Gastroesophageal sphincter (tissue), 4 donors: ENCODE measurements at regions not wholly inside any gene's neighbourhood (a gene's known extent, or its start where the extent isn't known, plus 50 kb on each side); places are given as distances from the start of the nearest gene placed in this dataset.

ENCODE experiments used
- ATAC-seq: fragments of 150-250 bp; one replicate; pipeline ENCODE4 v1.9.1; 2016; ENCODE audit warnings: mild to moderate bottlenecking, moderate library complexity
- H3K27ac ChIP-seq, 4 donors: fragments of 200-600 bp; sonication (generic) in 3 of 4; 1 replicate in 3 of 4; 2 replicates in 1 of 4; pipeline ENCODE4 v1.5.1; 2016 to 2019
- H3K27me3 ChIP-seq: fragments of 200-600 bp; sonication (generic); one replicate; pipeline ENCODE4 v1.5.1; 2019
- H3K36me3 ChIP-seq, 2 donors: fragments of 200-600 bp; sonication (generic); one replicate each; pipeline ENCODE4 v1.5.1; 2019; ENCODE audit warnings: control low read depth in 1 of 2
- H3K4me1 ChIP-seq, 3 donors: fragments of 200-600 bp; sonication (generic); 1 replicate in 2 of 3; 2 replicates in 1 of 3; pipeline ENCODE4 v1.5.1; 2016 to 2019; ENCODE audit warnings: control low read depth in 2 of 3
- H3K4me3 ChIP-seq, 2 donors: fragments of 200-600 bp; sonication (generic); one replicate each; pipeline ENCODE4 v1.5.1; 2019; ENCODE audit warnings: mild to moderate bottlenecking in 1 of 2, moderate library complexity in 1 of 2
- H3K9me3 ChIP-seq, 3 donors: fragments of 200-600 bp; sonication (generic); one replicate each; pipeline ENCODE4 v1.5.1; 2017 to 2019; ENCODE audit warnings: control low read depth in 2 of 3
- EP300 ChIP-seq: sonication (generic); formaldehyde crosslinking; IDR thresholded peaks from one replicate; pipeline ENCODE4 v1.6.1; 2017; ENCODE audit warnings: antibody characterized with exemption, mild to moderate bottlenecking
- POLR2A ChIP-seq, 2 donors: fragments of 450-650 bp; IDR thresholded peaks; one replicate each; pipeline ENCODE4 v1.6.1; 2017; ENCODE audit warnings: antibody characterized with exemption in 2 of 2, mild to moderate bottlenecking in 2 of 2, moderate library complexity in 1 of 2
- POLR2AphosphoS5 ChIP-seq: sonication (generic); formaldehyde crosslinking; IDR thresholded peaks from one replicate; pipeline ENCODE4 v1.6.1; 2017; ENCODE audit warnings: antibody characterized with exemption
- WGBS, 2 donors: methylation state at CpG; one replicate each; pipeline ENCODE4 v1.1.5; 2018; ENCODE audit warnings: low coverage in 1 of 2; 5-methylcytosine and 5-hydroxymethylcytosine counted together
- TF ChIP-seq, protein P1 (sequence below), 4 experiments: fragments of 200-600 bp in 2 of 4; fragments of 450-650 bp in 2 of 4; sonication (generic) in 1 of 4; IDR thresholded peaks; one replicate each; pipeline ENCODE4 v1.5.1; 2017 to 2019; ENCODE audit warnings: antibody characterized with exemption in 4 of 4, mild to moderate bottlenecking in 2 of 4, moderate library complexity in 2 of 4

DNA sequence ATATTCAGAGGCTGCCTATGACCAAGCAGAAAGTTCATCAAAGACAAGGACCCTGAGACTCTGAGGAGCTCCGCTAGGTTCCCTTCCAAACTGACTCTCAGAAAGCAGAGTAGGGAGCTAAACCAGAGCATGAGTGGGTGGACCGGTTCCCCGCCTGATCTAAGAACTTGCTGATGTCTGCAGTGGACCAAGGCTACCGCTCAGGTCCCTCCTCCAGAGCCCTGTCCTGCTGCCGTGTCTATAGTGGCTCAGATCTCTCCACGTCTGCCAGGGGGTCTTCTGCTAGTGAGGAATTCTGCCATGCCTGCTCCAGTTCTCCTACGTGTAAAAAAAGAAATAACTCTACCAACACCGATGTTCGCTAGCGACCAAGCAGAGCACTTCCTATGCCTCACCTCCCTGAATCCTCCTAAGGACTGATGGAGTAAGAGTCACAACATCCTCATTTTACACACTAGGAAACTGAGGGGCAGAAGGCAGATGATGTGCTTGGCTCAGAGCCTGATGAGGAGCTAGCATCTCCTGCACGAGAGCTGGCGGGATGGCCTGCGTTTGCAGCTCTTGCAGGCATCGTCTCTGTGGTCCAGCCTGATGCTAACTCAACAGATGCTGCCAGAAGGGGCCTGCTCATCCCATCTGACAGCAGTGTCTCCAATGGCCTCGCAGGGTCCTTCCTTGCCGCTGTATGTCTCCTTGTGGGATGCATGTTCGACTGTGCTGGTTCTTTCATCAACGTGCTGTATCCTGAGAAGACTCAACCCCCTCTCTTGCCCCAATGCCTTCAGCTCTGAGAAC is 265.5 kb downstream of the C16orf95 start:
- H3K4me1 ChIP-seq = no peaks in the 10 kb centered on the region
- no peaks in the 10 kb centered on the region for H3K36me3 ChIP-seq
- ATAC-seq = no peak
- H3K9me3 ChIP-seq = peaks cover 0 to 9% (median 0%) of the 10 kb centered on the region in 3 donors
- H3K27me3 ChIP-seq = peaks cover 87% of the 10 kb centered on the region
- H3K27ac ChIP-seq = no peak overlapping the region
- TF ChIP-seq POLR2A (IDR thresholded peaks at IDR 0.05) = no peak
- no peak for TF ChIP-seq POLR2AphosphoS5
- TF ChIP-seq, protein P1, sequence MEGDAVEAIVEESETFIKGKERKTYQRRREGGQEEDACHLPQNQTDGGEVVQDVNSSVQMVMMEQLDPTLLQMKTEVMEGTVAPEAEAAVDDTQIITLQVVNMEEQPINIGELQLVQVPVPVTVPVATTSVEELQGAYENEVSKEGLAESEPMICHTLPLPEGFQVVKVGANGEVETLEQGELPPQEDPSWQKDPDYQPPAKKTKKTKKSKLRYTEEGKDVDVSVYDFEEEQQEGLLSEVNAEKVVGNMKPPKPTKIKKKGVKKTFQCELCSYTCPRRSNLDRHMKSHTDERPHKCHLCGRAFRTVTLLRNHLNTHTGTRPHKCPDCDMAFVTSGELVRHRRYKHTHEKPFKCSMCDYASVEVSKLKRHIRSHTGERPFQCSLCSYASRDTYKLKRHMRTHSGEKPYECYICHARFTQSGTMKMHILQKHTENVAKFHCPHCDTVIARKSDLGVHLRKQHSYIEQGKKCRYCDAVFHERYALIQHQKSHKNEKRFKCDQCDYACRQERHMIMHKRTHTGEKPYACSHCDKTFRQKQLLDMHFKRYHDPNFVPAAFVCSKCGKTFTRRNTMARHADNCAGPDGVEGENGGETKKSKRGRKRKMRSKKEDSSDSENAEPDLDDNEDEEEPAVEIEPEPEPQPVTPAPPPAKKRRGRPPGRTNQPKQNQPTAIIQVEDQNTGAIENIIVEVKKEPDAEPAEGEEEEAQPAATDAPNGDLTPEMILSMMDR (IDR thresholded peaks at IDR 0.05) = no peak
- TF ChIP-seq EP300 = no peak
- WGBS, 2 donors = 80% methylated on average over 8 of the region's 18 CpGs; no CpG with 5 or more reads in 1 of the 2 donors
- H3K4me3 ChIP-seq = no peak overlapping the region

DNA sequence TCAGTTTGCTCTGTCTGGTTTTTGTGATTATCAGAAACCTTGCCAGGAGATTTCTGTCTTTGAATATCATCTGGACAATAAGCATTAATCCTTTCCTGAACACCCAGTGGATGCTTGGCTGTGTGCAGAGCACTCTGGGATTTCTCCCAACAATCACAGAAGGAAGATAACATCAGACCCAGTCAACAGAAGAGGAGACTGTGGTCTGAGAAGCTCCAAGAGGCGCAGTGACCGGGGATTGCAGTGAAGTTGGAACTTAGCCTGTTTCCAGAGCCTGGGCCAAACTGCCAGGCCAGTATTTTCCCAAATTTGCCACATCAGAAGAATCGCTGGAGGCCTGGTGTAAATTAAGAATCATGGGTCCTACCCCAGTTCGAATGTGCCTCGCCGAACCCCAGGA is 264.7 kb downstream of the C16orf95 start:
- ATAC-seq = no peak
- Histone ChIP-seq H3K4me1 (no peaks in the 10 kb centered on the region), H3K27me3 (peaks cover 87% of the 10 kb centered on the region), H3K27ac (no peak overlapping the region), H3K4me3 (no peak overlapping the region), H3K9me3 (peaks cover 0 to 9% (median 0%) of the 10 kb centered on the region in 3 donors), H3K36me3 (no peaks in the 10 kb centered on the region)
- TF ChIP-seq, protein P1 (IDR thresholded peaks at IDR 0.05) = no peak
- no peak for TF ChIP-seq POLR2A (IDR thresholded peaks at IDR 0.05)
- WGBS, 2 donors = 53% methylated on average over 5 of the region's 6 CpGs; no CpG with 5 or more reads in 1 of the 2 donors

DNA sequence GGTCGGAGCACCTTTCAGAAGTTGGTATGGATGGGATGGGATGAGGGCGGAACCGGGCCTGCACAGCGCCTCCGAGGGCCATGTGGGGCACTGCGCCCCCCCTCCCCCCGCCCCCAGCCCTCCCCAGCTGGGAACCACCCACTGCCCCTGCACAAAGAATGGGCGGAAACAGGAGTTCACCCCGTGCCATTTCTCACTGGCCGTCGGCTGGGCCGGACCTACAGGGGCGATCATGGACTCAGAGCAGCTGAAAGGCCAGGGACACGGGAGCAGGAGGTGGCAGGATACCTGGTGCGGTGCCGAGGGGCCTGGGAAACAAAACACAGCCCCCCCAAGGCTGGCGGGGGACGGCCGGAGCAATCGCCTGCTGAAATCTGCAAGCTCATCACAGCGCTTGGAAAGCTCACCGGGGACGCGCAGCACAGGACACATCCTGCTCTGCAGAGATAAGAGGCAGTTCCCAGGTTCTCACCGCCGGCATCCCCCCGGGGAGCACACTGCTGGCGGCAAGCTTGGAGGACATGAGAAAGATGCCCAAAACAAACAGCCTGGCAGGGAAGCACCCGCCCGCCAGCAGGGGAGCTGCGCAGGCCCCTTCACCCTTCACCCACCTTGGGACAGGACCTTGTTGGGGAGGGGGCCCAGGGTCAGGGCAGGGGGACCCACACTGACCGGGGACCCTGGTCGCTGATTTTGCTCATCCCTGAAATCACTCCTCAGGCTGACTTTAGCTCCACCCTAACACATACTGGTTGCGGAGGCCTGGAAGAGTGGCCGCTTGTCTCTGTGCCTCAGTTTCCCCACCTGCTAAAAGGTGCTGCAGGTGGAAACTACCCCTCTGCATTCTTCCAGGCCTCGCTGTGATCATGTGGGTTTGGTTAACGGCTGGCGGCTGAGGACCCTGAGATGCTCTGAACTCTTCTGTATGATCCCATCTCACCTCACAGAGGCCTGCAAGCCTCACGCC is 263.9 kb downstream of the C16orf95 start:
- Histone ChIP-seq H3K4me3 (no peak overlapping the region), H3K4me1 (no peaks in the 10 kb centered on the region), H3K27ac (no peak overlapping the region), H3K27me3 (peaks cover 87% of the 10 kb centered on the region), H3K9me3 (peaks cover 0 to 9% (median 0%) of the 10 kb centered on the region in 3 donors), H3K36me3 (no peaks in the 10 kb centered on the region)
- WGBS, 2 donors = 20% methylated on average over 1 of the region's 39 CpGs; no CpG with 5 or more reads in 1 of the 2 donors
- peak; percentile 64 for ATAC-seq
- TF ChIP-seq POLR2A (IDR thresholded peaks at IDR 0.05) = no peak
- TF ChIP-seq POLR2AphosphoS5 = no peak
- TF ChIP-seq, protein P1 (IDR thresholded peaks at IDR 0.05) = no peak
- TF ChIP-seq EP300 = no peak

DNA sequence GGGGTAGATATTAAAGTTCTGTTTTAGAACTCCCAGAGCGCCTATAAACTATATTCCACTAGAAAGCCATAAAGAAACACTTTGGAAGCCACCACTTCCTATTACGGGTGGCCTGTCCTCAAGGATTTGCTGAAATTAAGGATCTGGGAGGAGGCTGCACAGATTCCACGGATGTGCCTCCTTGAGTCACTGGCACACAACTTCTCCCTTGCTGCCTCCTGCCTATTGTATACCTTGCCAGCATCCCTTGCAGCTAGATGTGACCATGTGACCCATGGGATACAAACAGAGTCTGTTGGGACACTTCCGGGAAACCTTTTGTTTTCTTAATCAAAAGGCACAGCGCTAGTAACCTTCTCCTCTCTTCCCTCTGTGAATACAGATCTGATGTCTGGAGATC is 263.0 kb downstream of the C16orf95 start:
- no peak overlapping the region for H3K27ac ChIP-seq
- ATAC-seq = no peak
- no peak overlapping the region for H3K4me3 ChIP-seq
- H3K27me3 ChIP-seq = peaks cover 87% of the 10 kb centered on the region
- WGBS, 2 donors = 90% methylated on average over 5 of the region's 5 CpGs; no CpG with 5 or more reads in 1 of the 2 donors
- peaks cover 0 to 9% (median 0%) of the 10 kb centered on the region in 3 donors for H3K9me3 ChIP-seq
- no peaks in the 10 kb centered on the region for H3K4me1 ChIP-seq
- H3K36me3 ChIP-seq = no peaks in the 10 kb centered on the region
- TF ChIP-seq POLR2A (IDR thresholded peaks at IDR 0.05) = no peak
- TF ChIP-seq EP300 = no peak
- no peak for TF ChIP-seq POLR2AphosphoS5
- TF ChIP-seq, protein P1 (IDR thresholded peaks at IDR 0.05) = no peak
